Lung (tissue), 11 donors: ENCODE measurements at regions not wholly inside any gene's neighbourhood (a gene's known extent, or its start where the extent isn't known, plus 50 kb on each side); places are given as distances from the start of the nearest gene placed in this dataset.

Experiments
- ATAC-seq: fragments of 200-7000 bp; cut with Tn5 transposase; one replicate; pipeline ENCODE4 v1.9.1; 2020; ENCODE audit warnings: moderate number of reproducible peaks; ENCODE audit not compliant: insufficient read depth, low FRiP score
- DNase-seq, 3 donors: peaks; one replicate each; pipeline ENCODE4 v3.0.0-alpha.2; 2013 to 2017
- H3K27ac ChIP-seq, 2 donors: one replicate each; pipeline ENCODE4 v1.5.1; 2013; ENCODE audit warnings: mild to moderate bottlenecking in 2 of 2, moderate library complexity in 2 of 2, control low read depth in 1 of 2, inconsistent platforms in 1 of 2, low read depth in 1 of 2, low read length in 1 of 2
- H3K27me3 ChIP-seq, 3 donors: one replicate each; pipeline ENCODE4 v1.5.1; 2013; ENCODE audit warnings: low read length in 2 of 3; ENCODE audit not compliant: control insufficient read depth in 3 of 3, insufficient read depth in 3 of 3
- H3K36me3 ChIP-seq, 4 donors: one replicate each; pipeline ENCODE4 v1.5.1; 2013; ENCODE audit warnings: low read length in 4 of 4, mild to moderate bottlenecking in 1 of 4, moderate library complexity in 1 of 4; ENCODE audit not compliant: control insufficient read depth in 4 of 4, insufficient read depth in 4 of 4
- H3K4me1 ChIP-seq, 5 donors: one replicate each; pipeline ENCODE4 v1.5.1; 2013; ENCODE audit warnings: low read length in 5 of 5, mild to moderate bottlenecking in 2 of 5, moderate library complexity in 1 of 5; ENCODE audit not compliant: control insufficient read depth in 5 of 5, insufficient read depth in 5 of 5
- H3K4me3 ChIP-seq: one replicate; pipeline ENCODE4 v1.5.1; 2013; ENCODE audit warnings: mild to moderate bottlenecking, control low read depth, moderate library complexity
- H3K9ac ChIP-seq, 2 donors: one replicate each; pipeline ENCODE4 v1.5.1; 2013; ENCODE audit warnings: low read length in 2 of 2, control low read depth in 1 of 2; ENCODE audit not compliant: insufficient read depth in 1 of 2
- H3K9me3 ChIP-seq, 4 donors: one replicate each; pipeline ENCODE4 v1.5.1; 2013; ENCODE audit warnings: low read length in 3 of 4, mild to moderate bottlenecking in 1 of 4, moderate library complexity in 1 of 4; ENCODE audit not compliant: control insufficient read depth in 4 of 4, insufficient read depth in 3 of 4
- CTCF ChIP-seq: IDR thresholded peaks from 2 replicates; pipeline ENCODE4 v1.5.1; 2012; ENCODE audit warnings: mild to moderate bottlenecking; ENCODE audit errors: control extremely low read depth, extremely low read depth
- WGBS, 2 donors: extraction: QIAGEN DNeasy Blood & Tissue Kit; methylation state at CpG; one replicate each; pipeline ENCODE4 v1.1.7; 2013; 5-methylcytosine and 5-hydroxymethylcytosine counted together
- donor health status: control.
- donor health status: control.
- donor health status: Bipolar disorder and iron deficiency.
- donor health status: healthy.
- donor health status: DM: yes; HTN: yes; CAD: no.

GRCh38 chr13:70388935-70389334 lies 280.7 kb upstream of the KLHL1 start:
- peaks cover 0 to 4% (median 0%) of the 10 kb centered on the region in 5 donors for H3K4me1 ChIP-seq
- no peaks in the 10 kb centered on the region for H3K27me3 ChIP-seq
- TF ChIP-seq CTCF, result no peak
- DNase-seq (no peak), ATAC-seq (no peak)
- H3K36me3 ChIP-seq, result no peaks in the 10 kb centered on the region
- no peak overlapping the region for H3K4me3 ChIP-seq
- WGBS, 2 donors, result 38 to 97% methylated on average over 1 of the region's 1 CpG
- no peak overlapping the region for H3K9ac ChIP-seq
- peaks cover 0 to 3% (median 0%) of the 10 kb centered on the region in 4 donors for H3K9me3 ChIP-seq
- H3K27ac ChIP-seq, result no peak overlapping the region

GRCh38 chr13:70386919-70387318 lies 278.7 kb upstream of the KLHL1 start:
- TF ChIP-seq CTCF, result no peak
- Histone ChIP-seq H3K4me3 (no peak overlapping the region), H3K27ac (no peak overlapping the region), H3K4me1 (peaks cover 0 to 4% (median 0%) of the 10 kb centered on the region in 5 donors), H3K9ac (no peak overlapping the region), H3K9me3 (peaks cover 0 to 3% (median 0%) of the 10 kb centered on the region in 4 donors), H3K36me3 (no peaks in the 10 kb centered on the region), H3K27me3 (no peaks in the 10 kb centered on the region)
- no peak for DNase-seq
- no peak for ATAC-seq
- 81 to 84% methylated on average over 6 of the region's 6 CpGs for WGBS, 2 donors

GRCh38 chr13:70385852-70386251 lies 277.6 kb upstream of the KLHL1 start:
- Histone ChIP-seq H3K4me3 (no peak overlapping the region), H3K36me3 (no peaks in the 10 kb centered on the region), H3K9ac (no peak overlapping the region), H3K27me3 (no peaks in the 10 kb centered on the region), H3K9me3 (peaks cover 0 to 3% (median 0%) of the 10 kb centered on the region in 4 donors), H3K4me1 (no peaks in the 10 kb centered on the region), H3K27ac (no peak overlapping the region)
- DNase-seq (no peak), ATAC-seq (no peak)
- 83 to 87% methylated on average over 4 of the region's 4 CpGs for WGBS, 2 donors
- no peak for TF ChIP-seq CTCF

- DNase-seq (no peak), ATAC-seq (no peak)
- Histone ChIP-seq H3K9ac (no peak overlapping the region), H3K36me3 (no peaks in the 10 kb centered on the region), H3K4me1 (no peaks in the 10 kb centered on the region), H3K27ac (no peak overlapping the region), H3K27me3 (no peaks in the 10 kb centered on the region), H3K4me3 (no peak overlapping the region), H3K9me3 (peaks cover 0 to 3% (median 0%) of the 10 kb centered on the region in 4 donors)
- WGBS, 2 donors, result 84 to 89% methylated on average over 3 of the region's 3 CpGs
- TF ChIP-seq CTCF, result no peak
Observed at GRCh38 chr13:70384156-70384555, 275.9 kb upstream of the KLHL1 start.
